GM12878 (cell line): ENCODE measurements at regions not wholly inside any gene's neighbourhood (a gene's known extent, or its start where the extent isn't known, plus 50 kb on each side); places are given as distances from the start of the nearest gene placed in this dataset.
A peak's percentile ranks its signal among the peaks of the same experiment; 100 is the strongest.
"Not testable (repeated sequence)": the region's sequence is repeated elsewhere in the genome, so short reads cannot be mapped to it uniquely, and the experiment has no call there.

Source experiments
- ATAC-seq: fragments of 200-7000 bp; cut with Tn5 transposase; 3 replicates; pipeline ENCODE4 v1.9.1; 2020; ENCODE audit warnings: mild to moderate bottlenecking, moderate library complexity
- BruUV-seq: library from RNA; stranded (reverse); fragments of 400-500 nt; replicated peaks from 2 replicates; lab custom pipeline; 2021; lab: Mats Ljungman, UMichigan
- CTCF ChIA-PET: fragments of 300-600 bp; sonication (Branson Sonifier 250); formaldehyde crosslinking; extraction: SDS; loops from one replicate; lab custom pipeline; 2021; ENCODE audit warnings: inconsistent platforms; lab: Yijun Ruan, JAX
- POLR2A ChIA-PET: fragments of 350-600 bp; formaldehyde crosslinking; extraction: SDS; loops from one replicate; lab custom pipeline; 2021; ENCODE audit warnings: inconsistent platforms; lab: Charles Lee
- RAD21 ChIA-PET: fragments of 300-600 bp; sonication (Branson Sonifier 250); formaldehyde crosslinking; loops from one replicate; lab custom pipeline; 2023; ENCODE audit warnings: antibody characterized with exemption; ENCODE audit not compliant: unreplicated experiment; lab: Charles Lee
- SMC1A ChIA-PET: fragments of 300-600 bp; sonication (Branson Sonifier 250); formaldehyde crosslinking; loops from one replicate; lab custom pipeline; 2023; ENCODE audit not compliant: unreplicated experiment, uncharacterized antibody; lab: Charles Lee
- DNase-seq: peaks from one replicate; pipeline ENCODE4 v3.0.0-alpha.2; 2011; ENCODE audit warnings: low read depth, low spot score
- FAIRE-seq: peaks from 3 replicates; lab custom pipeline; 2011; peaks lifted over from hg19 to GRCh38; lab: Jason Lieb, UNC
- H2AFZ ChIP-seq: 2 replicates; pipeline ENCODE4 v1.6.0; 2011; ENCODE audit warnings: low read depth, low read length, control low read depth; ENCODE audit not compliant: control insufficient read depth
- H3K27ac ChIP-seq: 2 replicates; pipeline ENCODE4 v1.5.1; 2011; ENCODE audit warnings: control low read depth; ENCODE audit not compliant: control insufficient read depth, insufficient read depth
- H3K27me3 ChIP-seq, 2 experiments: replicated peaks in 1 of 2; 2 replicates each; pipeline versions ENCODE4 v1.6.0 to v1.6.1; 2011; ENCODE audit warnings: low read length in 1 of 2; ENCODE audit not compliant: control insufficient read depth in 2 of 2, insufficient read depth in 2 of 2
- H3K36me3 ChIP-seq, 2 experiments: 2 replicates each; pipeline ENCODE4 v1.5.1; 2011; ENCODE audit warnings: low read length in 1 of 2; ENCODE audit not compliant: control insufficient read depth in 2 of 2, insufficient read depth in 2 of 2
- H3K4me1 ChIP-seq: 2 replicates; pipeline ENCODE4 v1.6.1; 2011; ENCODE audit warnings: mild to moderate bottlenecking, low read length, moderate library complexity, mixed read lengths; ENCODE audit not compliant: control insufficient read depth, insufficient read depth
- H3K4me2 ChIP-seq: 2 replicates; pipeline ENCODE4 v1.6.0; 2011; ENCODE audit warnings: control low read depth; ENCODE audit not compliant: control insufficient read depth, insufficient read depth
- H3K4me3 ChIP-seq: fragments of 200-600 bp; sonication (generic); 2 replicates; pipeline ENCODE4 v1.5.1; 2016
- H3K79me2 ChIP-seq: 2 replicates; pipeline ENCODE4 v1.6.0; 2011; ENCODE audit warnings: low read length; ENCODE audit not compliant: control insufficient read depth, insufficient read depth
- H3K9ac ChIP-seq: 2 replicates; pipeline ENCODE4 v1.8.0; 2011; ENCODE audit warnings: low read length, control low read depth, mixed read lengths; ENCODE audit not compliant: control insufficient read depth, insufficient read depth
- H3K9me3 ChIP-seq: replicated peaks from 3 replicates; pipeline ENCODE4 v1.5.1; 2011; ENCODE audit warnings: mild to moderate bottlenecking, low read length; ENCODE audit not compliant: control insufficient read depth, insufficient read depth
- H4K20me1 ChIP-seq: 2 replicates; pipeline ENCODE4 v1.6.0; 2011; ENCODE audit not compliant: control insufficient read depth, insufficient read depth
- ATF3 ChIP-seq: IDR thresholded peaks from 2 replicates; pipeline ENCODE4 v1.6.1; 2011; ENCODE audit warnings: low read depth, mild to moderate bottlenecking, low read length, moderate library complexity, borderline replicate concordance; ENCODE audit errors: extremely low read depth
- HCFC1 ChIP-seq: fragments of 150-350 bp; IDR thresholded peaks from 2 replicates; pipeline ENCODE4 v1.6.1; 2014; ENCODE audit warnings: low read length
- NR2C1 ChIP-seq: fragments of 450-650 bp; IDR thresholded peaks from 2 replicates; pipeline ENCODE4 v1.6.1; 2017; ENCODE audit warnings: antibody characterized with exemption, mild to moderate bottlenecking, moderate library complexity
- RAD51 ChIP-seq: fragments of 450-650 bp; IDR thresholded peaks from 2 replicates; pipeline ENCODE4 v1.6.1; 2016; ENCODE audit warnings: moderate library complexity, mild to moderate bottlenecking, inconsistent platforms
- SIX5 ChIP-seq: IDR thresholded peaks from 2 replicates; pipeline ENCODE4 v1.6.1; 2011; ENCODE audit warnings: mild to moderate bottlenecking, low read depth, low read length, moderate library complexity; ENCODE audit not compliant: severe bottlenecking
- USF1 ChIP-seq: IDR thresholded peaks from 2 replicates; pipeline ENCODE4 v1.6.1; 2011; ENCODE audit warnings: borderline replicate concordance, low read depth, mild to moderate bottlenecking, moderate library complexity, mixed read lengths, low read length; ENCODE audit not compliant: insufficient read depth; ENCODE audit errors: extremely low read length
- WGBS: methylation state at CpG from one replicate; pipeline ENCODE4 v1.1.6; 2016; ENCODE audit warnings: low lambda C conversion rate; ENCODE audit not compliant: insufficient replicate concordance, insufficient coverage; ENCODE audit errors: missing lambda C conversion rate; 5-methylcytosine and 5-hydroxymethylcytosine counted together
- in situ Hi-C: fragments of 300-500 bp; cut with MboI; formaldehyde crosslinking; loops from 9 replicates; pipeline ENCODE4 v1.14.3; 2018; ENCODE audit warnings: mixed read lengths
- intact Hi-C: fragments of 100-400 bp; cut with micrococcal nuclease; formaldehyde crosslinking; loops from one replicate; pipeline ENCODE4 v1.14.2; 2022; ENCODE audit not compliant: unreplicated experiment

- ATAC-seq, H3K36me3 ChIP-seq, RAD21 ChIA-PET, H2AFZ ChIP-seq, H3K4me2 ChIP-seq, H3K79me2 ChIP-seq, H3K27me3 ChIP-seq, H3K4me1 ChIP-seq, H4K20me1 ChIP-seq, H3K4me3 ChIP-seq, H3K9ac ChIP-seq, BruUV-seq, POLR2A ChIA-PET, in situ Hi-C loops, H3K9me3 ChIP-seq, H3K27ac ChIP-seq: not testable (repeated sequence)
- 76% methylated on average over 1 of the region's 1 CpG for WGBS
- peak; percentile 53 for DNase-seq
- CTCF ChIA-PET = interaction anchor here (0.6 kb wide), 1 partner anchor 212 kb away, joined by 4 read pairs; no protein-coding TSS in a partner anchor
- SMC1A ChIA-PET = interaction anchor here (0.8 kb wide), 1 partner anchor 29 kb away, joined by 3 read pairs; no protein-coding TSS in a partner anchor
- peak; percentile 57 for FAIRE-seq
- peak; percentile 65 for TF ChIP-seq HCFC1
- TF ChIP-seq NR2C1 = 0 out of 2 replicates have a peak, but pooled peaks have one; percentile 14
- TF ChIP-seq ATF3 = peak; percentile 35; the same call in 1 of the 2 replicates
- TF ChIP-seq RAD51 = peak; percentile 56; the same call in 1 of the 2 replicates
- peak; percentile 66 for TF ChIP-seq SIX5
- TF ChIP-seq USF1 = peak; percentile 59
- intact Hi-C loops = loop anchor here (5.0 to 10.0 kb wide), 2 partner anchors 51 to 113 kb away; partner anchors contain the start of gene EEF2KMT
These were observed 110.4 kb upstream of the EEF2KMT start for GRCh38 chr16:5207862-5208498.
